Hepatocyte (in vitro differentiated cells): ENCODE measurements at regions not wholly inside any gene's neighbourhood (a gene's known extent, or its start where the extent isn't known, plus 50 kb on each side); places are given as distances from the start of the nearest gene placed in this dataset.

ENCODE experiments used
- DNase-seq: peaks from one replicate; pipeline ENCODE4 v3.0.0-alpha.2; 2016; ENCODE audit warnings: low spot score
- H2AFZ ChIP-seq: fragments of 200-600 bp; sonication (generic); 2 replicates; pipeline ENCODE4 v1.6.0; 2016; ENCODE audit warnings: antibody characterized with exemption, mild to moderate bottlenecking
- H3K27ac ChIP-seq: fragments of 200-600 bp; sonication (generic); 2 replicates; pipeline ENCODE4 v1.5.1; 2016; ENCODE audit warnings: mild to moderate bottlenecking
- H3K27me3 ChIP-seq: fragments of 200-600 bp; sonication (generic); 2 replicates; pipeline ENCODE4 v1.6.1; 2016
- H3K36me3 ChIP-seq: fragments of 200-600 bp; sonication (generic); replicated peaks from 2 replicates; pipeline ENCODE4 v1.5.1; 2016; ENCODE audit warnings: low read depth; ENCODE audit not compliant: insufficient read depth
- H3K4me1 ChIP-seq: fragments of 200-600 bp; sonication (generic); 2 replicates; pipeline ENCODE4 v1.5.1; 2016; ENCODE audit warnings: mild to moderate bottlenecking, moderate library complexity; ENCODE audit not compliant: insufficient read depth
- H3K4me2 ChIP-seq: fragments of 200-600 bp; sonication (generic); 2 replicates; pipeline ENCODE4 v1.6.0; 2016
- H3K4me3 ChIP-seq: fragments of 200-600 bp; sonication (generic); 2 replicates; pipeline ENCODE4 v1.5.1; 2016; ENCODE audit warnings: mild to moderate bottlenecking
- H3K79me2 ChIP-seq: fragments of 200-600 bp; sonication (generic); 2 replicates; pipeline ENCODE4 v1.6.0; 2017; ENCODE audit warnings: mild to moderate bottlenecking
- H3K9me2 ChIP-seq: fragments of 200-600 bp; sonication (generic); replicated peaks from 2 replicates; pipeline ENCODE4 v1.6.0; 2017; ENCODE audit warnings: mild to moderate bottlenecking; ENCODE audit not compliant: insufficient read depth
- H3K9me3 ChIP-seq: fragments of 200-600 bp; sonication (generic); 2 replicates; pipeline ENCODE4 v1.5.1; 2016; ENCODE audit warnings: low read depth, mild to moderate bottlenecking
- H4K20me1 ChIP-seq: fragments of 200-600 bp; sonication (generic); 2 replicates; pipeline ENCODE4 v1.6.0; 2016; ENCODE audit warnings: mild to moderate bottlenecking; ENCODE audit not compliant: insufficient read depth, poor library complexity, severe bottlenecking
- EZH2 ChIP-seq: fragments of 200-600 bp; sonication (generic); IDR thresholded peaks from 2 replicates; pipeline ENCODE4 v1.6.1; 2016; ENCODE audit warnings: antibody characterized with exemption, mild to moderate bottlenecking, borderline replicate concordance
- EZH2phosphoT487 ChIP-seq: fragments of 200-600 bp; sonication (generic); IDR thresholded peaks from one replicate; pipeline ENCODE4 v1.6.1; 2018; ENCODE audit warnings: antibody characterized with exemption, mild to moderate bottlenecking, low read depth, moderate library complexity; ENCODE audit not compliant: unreplicated experiment, severe bottlenecking
- WGBS: methylation state at CpG from one replicate; pipeline ENCODE4 v1.1.6; 2016; ENCODE audit warnings: low lambda C conversion rate; ENCODE audit errors: missing lambda C conversion rate; 5-methylcytosine and 5-hydroxymethylcytosine counted together
- TF ChIP-seq, protein P1 (sequence below): fragments of 200-600 bp; sonication (generic); IDR thresholded peaks from 2 replicates; pipeline ENCODE4 v1.5.1; 2016; ENCODE audit warnings: antibody characterized with exemption, mild to moderate bottlenecking; ENCODE audit not compliant: poor library complexity

GRCh38 chr11:104792861-104793260 is 105.4 kb downstream of the CASP12 start:
- no peaks in the 10 kb centered on the region for H3K36me3 ChIP-seq
- no peaks in the 10 kb centered on the region for H3K9me3 ChIP-seq
- H3K9me2 ChIP-seq: no peaks in the 10 kb centered on the region
- no peaks in the 10 kb centered on the region for H3K4me1 ChIP-seq
- H3K4me2 ChIP-seq: no peak overlapping the region
- no peaks in the 10 kb centered on the region for H3K79me2 ChIP-seq
- no peak for DNase-seq
- H3K4me3 ChIP-seq: no peak overlapping the region
- no peak for TF ChIP-seq EZH2phosphoT487
- TF ChIP-seq, protein P1, sequence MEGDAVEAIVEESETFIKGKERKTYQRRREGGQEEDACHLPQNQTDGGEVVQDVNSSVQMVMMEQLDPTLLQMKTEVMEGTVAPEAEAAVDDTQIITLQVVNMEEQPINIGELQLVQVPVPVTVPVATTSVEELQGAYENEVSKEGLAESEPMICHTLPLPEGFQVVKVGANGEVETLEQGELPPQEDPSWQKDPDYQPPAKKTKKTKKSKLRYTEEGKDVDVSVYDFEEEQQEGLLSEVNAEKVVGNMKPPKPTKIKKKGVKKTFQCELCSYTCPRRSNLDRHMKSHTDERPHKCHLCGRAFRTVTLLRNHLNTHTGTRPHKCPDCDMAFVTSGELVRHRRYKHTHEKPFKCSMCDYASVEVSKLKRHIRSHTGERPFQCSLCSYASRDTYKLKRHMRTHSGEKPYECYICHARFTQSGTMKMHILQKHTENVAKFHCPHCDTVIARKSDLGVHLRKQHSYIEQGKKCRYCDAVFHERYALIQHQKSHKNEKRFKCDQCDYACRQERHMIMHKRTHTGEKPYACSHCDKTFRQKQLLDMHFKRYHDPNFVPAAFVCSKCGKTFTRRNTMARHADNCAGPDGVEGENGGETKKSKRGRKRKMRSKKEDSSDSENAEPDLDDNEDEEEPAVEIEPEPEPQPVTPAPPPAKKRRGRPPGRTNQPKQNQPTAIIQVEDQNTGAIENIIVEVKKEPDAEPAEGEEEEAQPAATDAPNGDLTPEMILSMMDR: no peak
- TF ChIP-seq EZH2: no peak
- no peak overlapping the region for H3K27ac ChIP-seq
- H3K27me3 ChIP-seq: no peaks in the 10 kb centered on the region
- no peak overlapping the region for H2AFZ ChIP-seq
- 28% methylated on average over 2 of the region's 2 CpGs for WGBS
- no peaks in the 10 kb centered on the region for H4K20me1 ChIP-seq

GRCh38 chr11:104791896-104792295 is 106.4 kb downstream of the CASP12 start:
- no peak overlapping the region for H3K4me3 ChIP-seq
- H3K9me2 ChIP-seq: no peaks in the 10 kb centered on the region
- H3K36me3 ChIP-seq: no peaks in the 10 kb centered on the region
- TF ChIP-seq EZH2phosphoT487 (no peak), EZH2 (no peak)
- TF ChIP-seq, protein P1: no peak
- no peaks in the 10 kb centered on the region for H3K79me2 ChIP-seq
- H3K4me1 ChIP-seq: no peaks in the 10 kb centered on the region
- no peak overlapping the region for H3K4me2 ChIP-seq
- no peaks in the 10 kb centered on the region for H3K9me3 ChIP-seq
- no peak for DNase-seq
- H3K27me3 ChIP-seq: no peaks in the 10 kb centered on the region
- H2AFZ ChIP-seq: no peak overlapping the region
- 46% methylated on average over 2 of the region's 2 CpGs for WGBS
- H3K27ac ChIP-seq: no peak overlapping the region
- no peaks in the 10 kb centered on the region for H4K20me1 ChIP-seq

GRCh38 chr11:104784684-104785460 is 113.4 kb downstream of the CASP12 start:
- Histone ChIP-seq H3K36me3 (no peaks in the 10 kb centered on the region), H3K9me3 (no peaks in the 10 kb centered on the region), H3K27ac (no peak overlapping the region), H3K79me2 (no peaks in the 10 kb centered on the region), H3K4me3 (no peak overlapping the region), H3K4me2 (no peak overlapping the region), H3K9me2 (no peaks in the 10 kb centered on the region), H4K20me1 (no peaks in the 10 kb centered on the region), H3K27me3 (no peaks in the 10 kb centered on the region), H3K4me1 (no peaks in the 10 kb centered on the region), H2AFZ (no peak overlapping the region)
- 82% methylated on average over 4 of the region's 4 CpGs for whole genome bisulfite sequencing
- no peak for DNase-seq
- TF ChIP-seq, protein P1: no peak
- TF ChIP-seq EZH2phosphoT487 (no peak), EZH2 (no peak)
